HL-60 (cell line): ENCODE measurements at regions not wholly inside any gene's neighbourhood (a gene's known extent, or its start where the extent isn't known, plus 50 kb on each side); places are given as distances from the start of the nearest gene placed in this dataset.

Experiments
- DNase-seq, 2 experiments: peaks; one replicate each; pipeline ENCODE4 v3.0.0-alpha.2; 2010 to 2020; ENCODE audit warnings: low read depth in 1 of 2, low spot score in 1 of 2
- H3K27ac ChIP-seq: fragments of 250-450 bp; sonication (Bioruptor Pico); replicated peaks from 2 replicates; pipeline ENCODE4 v1.5.1; 2020; ENCODE audit warnings: mild to moderate bottlenecking, moderate library complexity
- H3K27me3 ChIP-seq: fragments of 250-450 bp; sonication (Bioruptor Pico); 2 replicates; pipeline ENCODE4 v1.5.1; 2021; ENCODE audit warnings: mild to moderate bottlenecking, moderate library complexity; ENCODE audit not compliant: insufficient read depth, poor library complexity, severe bottlenecking
- H3K4me3 ChIP-seq: replicated peaks from 2 replicates; pipeline ENCODE4 v1.5.1; 2011; ENCODE audit warnings: mild to moderate bottlenecking, control low read depth, low read length; ENCODE audit not compliant: insufficient read depth
- GABPA ChIP-seq: IDR thresholded peaks from 2 replicates; pipeline ENCODE4 v1.6.1; 2012; ENCODE audit warnings: low read depth
- POLR2AphosphoS5 ChIP-seq: IDR thresholded peaks from 2 replicates; pipeline ENCODE4 v1.6.1; 2012; ENCODE audit warnings: low read depth
- SPI1 ChIP-seq: IDR thresholded peaks from 2 replicates; pipeline ENCODE4 v1.6.1; 2012; ENCODE audit warnings: low read depth, mild to moderate bottlenecking, borderline replicate concordance
- TF ChIP-seq, protein P1 (sequence below): IDR thresholded peaks from one replicate; pipeline ENCODE4 v1.5.1; 2011; ENCODE audit warnings: low read length, control low read depth, inconsistent platforms; ENCODE audit not compliant: insufficient read depth
- TF ChIP-seq, protein P2 (sequence below): IDR thresholded peaks from 2 replicates; pipeline ENCODE4 v1.6.1; 2012; ENCODE audit warnings: low read depth; ENCODE audit not compliant: insufficient replicate concordance

DNA sequence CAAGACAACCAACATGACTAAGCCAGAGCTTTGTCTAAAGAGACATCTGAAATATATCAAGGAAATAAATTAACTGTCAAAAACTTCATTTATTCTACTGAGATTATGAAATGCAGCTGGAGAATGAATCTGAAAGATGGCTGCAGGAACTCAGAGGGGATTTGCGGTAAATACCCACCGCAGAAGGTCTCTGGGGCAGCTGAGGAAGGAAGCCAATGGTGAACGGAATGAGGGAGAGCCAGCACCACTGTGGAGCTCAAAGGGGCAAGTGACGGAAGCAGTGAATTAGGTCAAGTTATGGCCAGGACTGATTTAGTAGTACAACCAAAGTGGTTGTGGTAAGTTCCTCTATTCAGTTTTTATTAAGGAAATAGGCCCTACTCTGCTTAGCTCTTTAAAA lies 215.3 kb upstream of the GLI3 start:
- TF ChIP-seq, protein P1, sequence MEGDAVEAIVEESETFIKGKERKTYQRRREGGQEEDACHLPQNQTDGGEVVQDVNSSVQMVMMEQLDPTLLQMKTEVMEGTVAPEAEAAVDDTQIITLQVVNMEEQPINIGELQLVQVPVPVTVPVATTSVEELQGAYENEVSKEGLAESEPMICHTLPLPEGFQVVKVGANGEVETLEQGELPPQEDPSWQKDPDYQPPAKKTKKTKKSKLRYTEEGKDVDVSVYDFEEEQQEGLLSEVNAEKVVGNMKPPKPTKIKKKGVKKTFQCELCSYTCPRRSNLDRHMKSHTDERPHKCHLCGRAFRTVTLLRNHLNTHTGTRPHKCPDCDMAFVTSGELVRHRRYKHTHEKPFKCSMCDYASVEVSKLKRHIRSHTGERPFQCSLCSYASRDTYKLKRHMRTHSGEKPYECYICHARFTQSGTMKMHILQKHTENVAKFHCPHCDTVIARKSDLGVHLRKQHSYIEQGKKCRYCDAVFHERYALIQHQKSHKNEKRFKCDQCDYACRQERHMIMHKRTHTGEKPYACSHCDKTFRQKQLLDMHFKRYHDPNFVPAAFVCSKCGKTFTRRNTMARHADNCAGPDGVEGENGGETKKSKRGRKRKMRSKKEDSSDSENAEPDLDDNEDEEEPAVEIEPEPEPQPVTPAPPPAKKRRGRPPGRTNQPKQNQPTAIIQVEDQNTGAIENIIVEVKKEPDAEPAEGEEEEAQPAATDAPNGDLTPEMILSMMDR, result no peak
- no peak for TF ChIP-seq SPI1
- no peak for TF ChIP-seq GABPA
- no peak for TF ChIP-seq POLR2AphosphoS5
- TF ChIP-seq, protein P2, sequence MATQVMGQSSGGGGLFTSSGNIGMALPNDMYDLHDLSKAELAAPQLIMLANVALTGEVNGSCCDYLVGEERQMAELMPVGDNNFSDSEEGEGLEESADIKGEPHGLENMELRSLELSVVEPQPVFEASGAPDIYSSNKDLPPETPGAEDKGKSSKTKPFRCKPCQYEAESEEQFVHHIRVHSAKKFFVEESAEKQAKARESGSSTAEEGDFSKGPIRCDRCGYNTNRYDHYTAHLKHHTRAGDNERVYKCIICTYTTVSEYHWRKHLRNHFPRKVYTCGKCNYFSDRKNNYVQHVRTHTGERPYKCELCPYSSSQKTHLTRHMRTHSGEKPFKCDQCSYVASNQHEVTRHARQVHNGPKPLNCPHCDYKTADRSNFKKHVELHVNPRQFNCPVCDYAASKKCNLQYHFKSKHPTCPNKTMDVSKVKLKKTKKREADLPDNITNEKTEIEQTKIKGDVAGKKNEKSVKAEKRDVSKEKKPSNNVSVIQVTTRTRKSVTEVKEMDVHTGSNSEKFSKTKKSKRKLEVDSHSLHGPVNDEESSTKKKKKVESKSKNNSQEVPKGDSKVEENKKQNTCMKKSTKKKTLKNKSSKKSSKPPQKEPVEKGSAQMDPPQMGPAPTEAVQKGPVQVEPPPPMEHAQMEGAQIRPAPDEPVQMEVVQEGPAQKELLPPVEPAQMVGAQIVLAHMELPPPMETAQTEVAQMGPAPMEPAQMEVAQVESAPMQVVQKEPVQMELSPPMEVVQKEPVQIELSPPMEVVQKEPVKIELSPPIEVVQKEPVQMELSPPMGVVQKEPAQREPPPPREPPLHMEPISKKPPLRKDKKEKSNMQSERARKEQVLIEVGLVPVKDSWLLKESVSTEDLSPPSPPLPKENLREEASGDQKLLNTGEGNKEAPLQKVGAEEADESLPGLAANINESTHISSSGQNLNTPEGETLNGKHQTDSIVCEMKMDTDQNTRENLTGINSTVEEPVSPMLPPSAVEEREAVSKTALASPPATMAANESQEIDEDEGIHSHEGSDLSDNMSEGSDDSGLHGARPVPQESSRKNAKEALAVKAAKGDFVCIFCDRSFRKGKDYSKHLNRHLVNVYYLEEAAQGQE, result no peak
- no peak overlapping the region for H3K4me3 ChIP-seq
- DNase-seq, result no peak
- H3K27ac ChIP-seq, result no peak overlapping the region
- H3K27me3 ChIP-seq, result no peaks in the 10 kb centered on the region

DNA sequence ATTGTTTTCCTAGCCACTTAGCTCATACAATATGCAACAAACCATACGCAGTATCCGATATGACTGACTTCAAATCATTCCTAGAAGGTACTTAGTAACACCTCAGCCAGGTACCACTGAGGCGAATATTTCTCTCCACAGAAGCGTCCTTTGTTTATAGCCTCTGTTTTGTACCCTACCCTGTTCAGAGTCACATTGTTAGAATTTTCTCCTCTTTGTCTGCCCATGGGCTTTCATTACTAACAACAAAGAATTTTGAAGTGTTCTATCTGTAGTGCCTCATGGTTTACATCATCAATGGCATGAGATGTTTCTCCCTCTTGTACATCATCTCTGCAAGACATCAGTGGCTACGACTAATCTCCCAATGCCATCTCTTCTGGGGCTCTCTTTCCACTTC lies 212.4 kb upstream of the GLI3 start:
- no peak overlapping the region for H3K4me3 ChIP-seq

DNA sequence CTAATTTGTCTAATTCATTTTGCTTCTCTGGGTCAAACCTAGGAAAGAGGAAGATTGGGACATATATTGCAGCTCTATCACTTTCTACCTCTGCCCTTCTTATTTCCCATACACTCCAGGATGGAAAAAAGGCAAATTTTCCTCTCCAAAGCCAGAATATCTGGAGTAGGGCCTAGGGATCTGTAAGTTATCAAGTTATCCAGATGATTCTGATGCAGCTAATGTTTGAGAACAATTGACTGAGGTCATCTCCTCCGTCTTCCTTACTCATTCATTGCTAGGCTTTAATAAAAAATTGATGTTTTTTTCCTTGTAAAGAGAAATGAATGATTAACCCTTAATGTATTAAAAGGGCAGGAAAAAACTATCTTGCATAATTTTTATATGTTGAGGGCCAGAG lies 211.9 kb upstream of the GLI3 start:
- no peak for DNase-seq
- no peak overlapping the region for H3K4me3 ChIP-seq
- H3K27me3 ChIP-seq, result no peaks in the 10 kb centered on the region
- TF ChIP-seq SPI1 (no peak), GABPA (no peak), POLR2AphosphoS5 (no peak)
- TF ChIP-seq, protein P2, result no peak
- TF ChIP-seq, protein P1, result no peak
- no peak overlapping the region for H3K27ac ChIP-seq

More for the DNA sequence above, 212.4 kb upstream of the GLI3 start:
- no peak for TF ChIP-seq SPI1
- TF ChIP-seq GABPA, result no peak
- TF ChIP-seq, protein P1, result no peak
- TF ChIP-seq POLR2AphosphoS5, result no peak
- TF ChIP-seq, protein P2, result no peak
- Histone ChIP-seq H3K27ac (no peak overlapping the region), H3K27me3 (no peaks in the 10 kb centered on the region)
- no peak for DNase-seq
